SH-SY5Y (cell line): ENCODE measurements at regions not wholly inside any gene's neighbourhood (a gene's known extent, or its start where the extent isn't known, plus 50 kb on each side); places are given as distances from the start of the nearest gene placed in this dataset.

Experiments
- GATA2 ChIP-seq: IDR thresholded peaks from 2 replicates; pipeline ENCODE4 v1.6.1; 2011; ENCODE audit warnings: mild to moderate bottlenecking, low read depth, low read length
- GATA3 ChIP-seq: IDR thresholded peaks from 2 replicates; pipeline ENCODE4 v1.6.1; 2011; ENCODE audit warnings: low read depth, mild to moderate bottlenecking, low read length, moderate library complexity

GRCh38 chr9:88651682-88652633, 117.0 kb downstream of the NXNL2 start:
- TF ChIP-seq GATA3, result no peak
- no peak for TF ChIP-seq GATA2

GRCh38 chr9:88652876-88653275, 117.9 kb downstream of the NXNL2 start:
- TF ChIP-seq GATA3, result no peak
- TF ChIP-seq GATA2, result no peak

- TF ChIP-seq GATA3, result no peak
- no peak for TF ChIP-seq GATA2
These were observed 118.4 kb downstream of the NXNL2 start for GRCh38 chr9:88653406-88653805.

- TF ChIP-seq GATA3 (no peak), GATA2 (no peak)
These were observed 118.9 kb downstream of the NXNL2 start for GRCh38 chr9:88653911-88654310.

GRCh38 chr9:88657893-88658292, 122.9 kb downstream of the NXNL2 start:
- TF ChIP-seq GATA2, result no peak
- TF ChIP-seq GATA3, result no peak

GRCh38 chr9:88658311-88658822, 123.4 kb downstream of the NXNL2 start:
- TF ChIP-seq GATA3, result no peak

- TF ChIP-seq GATA3 (no peak), GATA2 (no peak)
These were observed 124.1 kb downstream of the NXNL2 start for GRCh38 chr9:88659126-88659525.

- no peak for TF ChIP-seq GATA2
- no peak for TF ChIP-seq GATA3
These were observed 125.6 kb downstream of the NXNL2 start for GRCh38 chr9:88660611-88661010.

GRCh38 chr9:88661759-88662158, 126.8 kb downstream of the NXNL2 start:
- no peak for TF ChIP-seq GATA2
- TF ChIP-seq GATA3, result no peak

- no peak for TF ChIP-seq GATA2
- TF ChIP-seq GATA3, result no peak
These were observed 128.9 kb downstream of the NXNL2 start for GRCh38 chr9:88663771-88664419.

- no peak for TF ChIP-seq GATA2
- no peak for TF ChIP-seq GATA3
These were observed 129.8 kb downstream of the NXNL2 start for GRCh38 chr9:88664773-88665172.

- TF ChIP-seq GATA3 (no peak), GATA2 (no peak)
These were observed 138.1 kb downstream of the NXNL2 start for GRCh38 chr9:88672874-88673689.

GRCh38 chr9:88673886-88674285, 138.9 kb downstream of the NXNL2 start:
- TF ChIP-seq GATA3 (no peak), GATA2 (no peak)

- TF ChIP-seq GATA3 (no peak), GATA2 (no peak)
These were observed 141.7 kb downstream of the NXNL2 start for GRCh38 chr9:88676644-88677043.
